ENCODE measurements at regions not wholly inside any gene's neighbourhood (a gene's known extent, or its start where the extent isn't known, plus 50 kb on each side); places are given as distances from the start of the nearest gene placed in this dataset.

DNA sequence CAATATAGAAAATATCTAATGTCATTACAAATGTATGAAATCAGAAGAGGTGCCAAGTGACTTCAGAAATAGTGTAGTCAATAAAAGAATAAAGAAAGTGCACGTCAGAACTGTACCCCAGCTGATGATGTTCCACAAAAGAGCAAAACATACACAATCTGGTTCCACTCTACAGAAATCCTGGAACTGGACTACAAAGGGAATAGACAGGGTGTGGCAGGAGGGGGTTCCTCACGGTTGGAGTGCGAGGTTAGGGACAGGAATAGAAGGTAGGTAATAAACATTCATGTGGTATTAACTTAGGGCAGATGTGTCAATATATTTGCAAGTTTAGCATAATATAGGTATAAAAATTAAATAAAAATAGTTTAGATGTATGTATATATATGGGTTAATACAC, 103.3 kb upstream of the GOLGA6L6 start:
- TF ChIP-seq, protein P1, sequence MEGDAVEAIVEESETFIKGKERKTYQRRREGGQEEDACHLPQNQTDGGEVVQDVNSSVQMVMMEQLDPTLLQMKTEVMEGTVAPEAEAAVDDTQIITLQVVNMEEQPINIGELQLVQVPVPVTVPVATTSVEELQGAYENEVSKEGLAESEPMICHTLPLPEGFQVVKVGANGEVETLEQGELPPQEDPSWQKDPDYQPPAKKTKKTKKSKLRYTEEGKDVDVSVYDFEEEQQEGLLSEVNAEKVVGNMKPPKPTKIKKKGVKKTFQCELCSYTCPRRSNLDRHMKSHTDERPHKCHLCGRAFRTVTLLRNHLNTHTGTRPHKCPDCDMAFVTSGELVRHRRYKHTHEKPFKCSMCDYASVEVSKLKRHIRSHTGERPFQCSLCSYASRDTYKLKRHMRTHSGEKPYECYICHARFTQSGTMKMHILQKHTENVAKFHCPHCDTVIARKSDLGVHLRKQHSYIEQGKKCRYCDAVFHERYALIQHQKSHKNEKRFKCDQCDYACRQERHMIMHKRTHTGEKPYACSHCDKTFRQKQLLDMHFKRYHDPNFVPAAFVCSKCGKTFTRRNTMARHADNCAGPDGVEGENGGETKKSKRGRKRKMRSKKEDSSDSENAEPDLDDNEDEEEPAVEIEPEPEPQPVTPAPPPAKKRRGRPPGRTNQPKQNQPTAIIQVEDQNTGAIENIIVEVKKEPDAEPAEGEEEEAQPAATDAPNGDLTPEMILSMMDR (IDR thresholded peaks at IDR 0.05; ENCODE audit: extremely low read depth in 1 of 2, insufficient read depth in 1 of 2, low read depth in 1 of 2, low read length in 2 of 2): no peak
- TF ChIP-seq POLR2A (IDR thresholded peaks at IDR 0.05; ENCODE audit: low read depth, low read length) (no peak), POLR2AphosphoS5 (IDR thresholded peaks at IDR 0.05; ENCODE audit: insufficient read depth, low read depth, low read length) (no peak), EZH2 (IDR thresholded peaks at IDR 0.05; ENCODE audit: borderline replicate concordance, low read depth, low read length, severe bottlenecking) (no peak), MAX (IDR thresholded peaks at IDR 0.05; ENCODE audit: insufficient read depth, insufficient read length) (no peak), GATA2 (IDR thresholded peaks at IDR 0.05; ENCODE audit: insufficient read depth, insufficient read length, low read depth, low read length) (no peak)
